ENCODE measurements at regions not wholly inside any gene's neighbourhood (a gene's known extent, or its start where the extent isn't known, plus 50 kb on each side); places are given as distances from the start of the nearest gene placed in this dataset.

DNA sequence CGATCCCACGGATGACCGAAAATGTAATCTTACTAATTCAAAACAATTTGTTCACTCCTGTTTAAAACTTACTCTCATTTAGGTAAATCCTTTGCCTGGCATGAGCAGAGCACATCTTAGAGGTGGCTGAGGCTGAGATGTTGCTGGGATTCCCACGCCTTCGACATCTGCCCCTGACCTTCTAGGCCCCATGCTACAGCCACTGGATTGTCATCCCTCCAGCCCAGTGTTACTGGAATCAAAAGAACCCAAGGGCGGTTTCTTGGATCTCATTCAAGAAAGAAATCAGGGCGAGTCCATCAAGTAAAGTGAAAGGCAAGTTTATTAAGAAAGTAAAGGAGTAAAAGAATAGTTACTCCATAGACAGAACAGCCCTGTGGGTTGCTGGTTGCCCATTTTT lies 64.5 kb upstream of the SHISA6 start:
- H3K9me3 Mint-ChIP-seq = 0 out of 5 replicates have a peak, but pooled peaks cover 0 to under 1% of the 10 kb centered on the region in 2 experiments
- peaks cover 10 to 12% of the 10 kb centered on the region in 2 experiments for H3K4me1 Mint-ChIP-seq
- no peak overlapping the region for H2BK12ac ChIP-seq (ENCODE audit: insufficient read length, low read depth, low read length)

More for the DNA sequence above, 64.5 kb upstream of the SHISA6 start:
- Histone ChIP-seq H2BK15ac (ENCODE audit: low read depth, low read length) (no peak overlapping the region), H3K23ac (ENCODE audit: insufficient read length, low read depth, low read length) (no peak overlapping the region), H3K79me2 (ENCODE audit: insufficient read depth, low read length) (no peaks in the 10 kb centered on the region), H4K8ac (replicated peaks; ENCODE audit: insufficient read length, low read depth, low read length) (no peak overlapping the region), H2BK20ac (ENCODE audit: low read depth, low read length, poor library complexity, severe bottlenecking) (no peak overlapping the region), H2AK5ac (ENCODE audit: insufficient read length, low read length) (no peak overlapping the region), H3K4me2 (ENCODE audit: insufficient read depth, insufficient read length, low read length) (no peak overlapping the region), H3K4me1 (ENCODE audit: insufficient read depth, low read length) (no peaks in the 10 kb centered on the region), H3K9me3 (ENCODE audit: control insufficient read depth, low read depth, low read length) (no peaks in the 10 kb centered on the region), H3T11ph (ENCODE audit: low read length) (no peak overlapping the region), H2AFZ (ENCODE audit: low read length) (no peak overlapping the region), H3K18ac (ENCODE audit: insufficient read length, low read depth, low read length) (no peak overlapping the region), H4K91ac (ENCODE audit: insufficient read length, low read depth, low read length) (no peak overlapping the region), H2BK120ac (ENCODE audit: low read depth, low read length, poor library complexity, severe bottlenecking) (no peak overlapping the region), H4K5ac (ENCODE audit: insufficient read length, low read depth, low read length) (no peak overlapping the region), H4K20me1 (ENCODE audit: control insufficient read depth, insufficient read depth, insufficient read length) (no peaks in the 10 kb centered on the region), H3K23me2 (ENCODE audit: insufficient read length, low read depth, low read length, poor library complexity, severe bottlenecking) (no peaks in the 10 kb centered on the region), H3K56ac (ENCODE audit: insufficient read length, low read depth, low read length) (no peak overlapping the region), H3K14ac (ENCODE audit: insufficient read depth, low read length) (no peak overlapping the region), H2BK5ac (ENCODE audit: insufficient read length, low read length) (no peak overlapping the region), H3K27me3 (ENCODE audit: insufficient read depth, low read length) (no peaks in the 10 kb centered on the region), H3K79me1 (ENCODE audit: insufficient read depth, low read depth, low read length, poor library complexity, severe bottlenecking) (no peaks in the 10 kb centered on the region), H3K4ac (ENCODE audit: low read depth, low read length) (no peak overlapping the region), H3K9ac (ENCODE audit: extremely low read depth, insufficient read length, low read length) (no peak overlapping the region), H3K27ac (ENCODE audit: insufficient read length, low read depth, low read length) (no peak overlapping the region)
- no CpG with 5 or more reads among the region's 7 CpGs for whole genome bisulfite sequencing (ENCODE audit: extremely low coverage, insufficient read length, low lambda C conversion rate)
- no peak for DNase-seq
- Mint-ChIP-seq H3K27ac (no peak overlapping the region), H3K4me3 (no peak overlapping the region), H3K36me3 (ENCODE audit: insufficient read depth in 1 of 3, low read depth in 3 of 3) (no peaks in the 10 kb centered on the region; a peak in 1 of 7 replicates), H3K27me3 (ENCODE audit: low read depth) (peaks cover 5% of the 10 kb centered on the region)
- TF ChIP-seq, protein P1, sequence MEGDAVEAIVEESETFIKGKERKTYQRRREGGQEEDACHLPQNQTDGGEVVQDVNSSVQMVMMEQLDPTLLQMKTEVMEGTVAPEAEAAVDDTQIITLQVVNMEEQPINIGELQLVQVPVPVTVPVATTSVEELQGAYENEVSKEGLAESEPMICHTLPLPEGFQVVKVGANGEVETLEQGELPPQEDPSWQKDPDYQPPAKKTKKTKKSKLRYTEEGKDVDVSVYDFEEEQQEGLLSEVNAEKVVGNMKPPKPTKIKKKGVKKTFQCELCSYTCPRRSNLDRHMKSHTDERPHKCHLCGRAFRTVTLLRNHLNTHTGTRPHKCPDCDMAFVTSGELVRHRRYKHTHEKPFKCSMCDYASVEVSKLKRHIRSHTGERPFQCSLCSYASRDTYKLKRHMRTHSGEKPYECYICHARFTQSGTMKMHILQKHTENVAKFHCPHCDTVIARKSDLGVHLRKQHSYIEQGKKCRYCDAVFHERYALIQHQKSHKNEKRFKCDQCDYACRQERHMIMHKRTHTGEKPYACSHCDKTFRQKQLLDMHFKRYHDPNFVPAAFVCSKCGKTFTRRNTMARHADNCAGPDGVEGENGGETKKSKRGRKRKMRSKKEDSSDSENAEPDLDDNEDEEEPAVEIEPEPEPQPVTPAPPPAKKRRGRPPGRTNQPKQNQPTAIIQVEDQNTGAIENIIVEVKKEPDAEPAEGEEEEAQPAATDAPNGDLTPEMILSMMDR (conservative IDR thresholded peaks at IDR 0.05) = no peak
